Trophoblast cell (in vitro differentiated cells and primary cell): ENCODE measurements at regions not wholly inside any gene's neighbourhood (a gene's known extent, or its start where the extent isn't known, plus 50 kb on each side); places are given as distances from the start of the nearest gene placed in this dataset.

Experiments used
- DNase-seq, 2 donors: peaks; one replicate each; pipeline ENCODE4 v3.0.0-alpha.2; 2016
- H2AFZ ChIP-seq: 2 replicates; pipeline ENCODE4 v1.6.1; 2013; ENCODE audit warnings: low read length, moderate library complexity, mild to moderate bottlenecking; ENCODE audit not compliant: insufficient read depth, poor library complexity
- H2AK5ac ChIP-seq: 2 replicates; pipeline ENCODE4 v1.6.1; 2013; ENCODE audit warnings: mild to moderate bottlenecking, low read length
- H2BK120ac ChIP-seq: 2 replicates; pipeline ENCODE4 v1.6.1; 2013; ENCODE audit warnings: low read length, mild to moderate bottlenecking, moderate library complexity; ENCODE audit not compliant: insufficient read depth, poor library complexity
- H2BK12ac ChIP-seq: 2 replicates; pipeline ENCODE4 v1.6.1; 2013; ENCODE audit warnings: mild to moderate bottlenecking, low read length, moderate library complexity
- H2BK5ac ChIP-seq: 2 replicates; pipeline ENCODE4 v1.6.1; 2013; ENCODE audit warnings: low read length, low read depth, moderate library complexity, mild to moderate bottlenecking; ENCODE audit not compliant: poor library complexity
- H3K14ac ChIP-seq: 2 replicates; pipeline ENCODE4 v1.6.1; 2013; ENCODE audit warnings: mild to moderate bottlenecking, low read length
- H3K18ac ChIP-seq: 2 replicates; pipeline ENCODE4 v1.6.1; 2013; ENCODE audit warnings: mild to moderate bottlenecking, low read length
- H3K23ac ChIP-seq: 2 replicates; pipeline ENCODE4 v1.6.1; 2013; ENCODE audit warnings: low read length
- H3K27ac ChIP-seq: 2 replicates; pipeline ENCODE4 v1.5.1; 2013; ENCODE audit warnings: low read depth, mild to moderate bottlenecking, inconsistent platforms, low read length, moderate library complexity
- H3K27me3 ChIP-seq: 2 replicates; pipeline ENCODE4 v1.6.1; 2013; ENCODE audit warnings: inconsistent platforms, mild to moderate bottlenecking, low read length, moderate library complexity; ENCODE audit not compliant: insufficient read depth
- H3K36me3 ChIP-seq, 2 experiments: 1 replicate in 1 of 2; 2 replicates in 1 of 2; pipeline ENCODE4 v1.6.1; 2013; ENCODE audit warnings: low read length in 2 of 2, mild to moderate bottlenecking in 2 of 2, moderate library complexity in 1 of 2; ENCODE audit not compliant: insufficient read depth in 2 of 2, control insufficient read depth in 1 of 2
- H3K4ac ChIP-seq: 2 replicates; pipeline ENCODE4 v1.6.1; 2013; ENCODE audit warnings: low read depth, mild to moderate bottlenecking, low read length, moderate library complexity
- H3K4me1 ChIP-seq, 2 experiments: 1 replicate in 1 of 2; 2 replicates in 1 of 2; pipeline ENCODE4 v1.6.1; 2013; ENCODE audit warnings: low read length in 2 of 2, mild to moderate bottlenecking in 2 of 2, moderate library complexity in 1 of 2; ENCODE audit not compliant: insufficient read depth in 2 of 2, control insufficient read depth in 1 of 2
- H3K4me2 ChIP-seq: 2 replicates; pipeline ENCODE4 v1.6.1; 2013; ENCODE audit warnings: inconsistent platforms, mild to moderate bottlenecking, low read length, moderate library complexity
- H3K4me3 ChIP-seq: 2 replicates; pipeline ENCODE4 v1.5.1; 2013; ENCODE audit warnings: mild to moderate bottlenecking, low read depth, low read length, inconsistent platforms
- H3K79me1 ChIP-seq: one replicate; pipeline ENCODE4 v1.6.1; 2013; ENCODE audit warnings: low read length
- H3K79me2 ChIP-seq: 2 replicates; pipeline ENCODE4 v1.6.1; 2013; ENCODE audit warnings: low read length, mild to moderate bottlenecking; ENCODE audit not compliant: control insufficient read depth, insufficient read depth, poor library complexity
- H3K9ac ChIP-seq: 2 replicates; pipeline ENCODE4 v1.6.1; 2013; ENCODE audit warnings: mild to moderate bottlenecking, low read length
- H3K9me3 ChIP-seq: 2 replicates; pipeline ENCODE4 v1.6.1; 2013; ENCODE audit warnings: low read depth, mild to moderate bottlenecking, control low read depth, inconsistent platforms, low read length; ENCODE audit not compliant: insufficient read depth
- H4K12ac ChIP-seq: 2 replicates; pipeline ENCODE4 v1.6.1; 2013; ENCODE audit warnings: low read depth, mild to moderate bottlenecking, low read length, moderate library complexity
- H4K8ac ChIP-seq: 2 replicates; pipeline ENCODE4 v1.6.1; 2013; ENCODE audit warnings: low read depth, mild to moderate bottlenecking, low read length, moderate library complexity
- H4K91ac ChIP-seq: one replicate; pipeline ENCODE4 v1.6.1; 2013; ENCODE audit warnings: low read depth, mild to moderate bottlenecking, low read length, moderate library complexity
- WGBS: extraction: QIAGEN DNeasy Blood & Tissue Kit; methylation state at CpG from one replicate; pipeline ENCODE4 v1.1.7; 2013; ENCODE audit warnings: missing lambda C conversion rate; ENCODE audit not compliant: insufficient read length, insufficient coverage; ENCODE audit errors: extremely low coverage; 5-methylcytosine and 5-hydroxymethylcytosine counted together

DNA sequence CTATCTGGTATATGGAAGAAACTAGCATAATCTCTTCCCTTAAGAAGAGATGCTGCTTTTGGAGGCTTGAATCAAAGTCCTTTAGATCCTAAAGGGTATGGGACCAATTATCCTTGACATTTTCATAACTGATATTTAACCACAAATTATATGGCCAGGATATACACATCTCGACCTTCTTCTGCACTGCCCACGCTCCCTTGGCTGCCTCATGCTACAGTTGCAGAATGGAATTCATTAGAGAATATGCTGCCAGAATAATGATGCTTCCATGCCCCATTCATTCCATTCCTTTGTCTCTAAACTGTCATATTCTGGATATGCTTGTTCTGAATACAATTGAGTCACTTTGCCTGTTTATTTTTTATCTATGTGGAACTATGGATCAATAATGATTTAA lies 157.1 kb upstream of the PACRGL start:
- WGBS, result no CpG with 5 or more reads among the region's 2 CpGs
- H2AK5ac ChIP-seq, result no peak overlapping the region
- H2BK12ac ChIP-seq, result no peak overlapping the region
- H2BK120ac ChIP-seq, result no peak overlapping the region
- H3K79me1 ChIP-seq, result no peaks in the 10 kb centered on the region
- H3K4me3 ChIP-seq, result no peak overlapping the region
- H3K79me2 ChIP-seq, result no peaks in the 10 kb centered on the region
- H2AFZ ChIP-seq, result no peak overlapping the region
- H3K18ac ChIP-seq, result no peak overlapping the region
- no peaks in the 10 kb centered on the region for H3K36me3 ChIP-seq
- H3K23ac ChIP-seq, result no peak overlapping the region
- no peak for DNase-seq
- no peak overlapping the region for H3K4ac ChIP-seq
- H4K12ac ChIP-seq, result no peak overlapping the region
- H3K9me3 ChIP-seq, result no peaks in the 10 kb centered on the region
- H2BK5ac ChIP-seq, result no peak overlapping the region
- no peak overlapping the region for H3K9ac ChIP-seq
- H4K8ac ChIP-seq, result no peak overlapping the region
- no peak overlapping the region for H3K4me2 ChIP-seq
- H3K14ac ChIP-seq, result no peak overlapping the region
- no peaks in the 10 kb centered on the region for H3K27me3 ChIP-seq
- H3K4me1 ChIP-seq, result no peaks in the 10 kb centered on the region
- no peak overlapping the region for H4K91ac ChIP-seq
- no peak overlapping the region for H3K27ac ChIP-seq

DNA sequence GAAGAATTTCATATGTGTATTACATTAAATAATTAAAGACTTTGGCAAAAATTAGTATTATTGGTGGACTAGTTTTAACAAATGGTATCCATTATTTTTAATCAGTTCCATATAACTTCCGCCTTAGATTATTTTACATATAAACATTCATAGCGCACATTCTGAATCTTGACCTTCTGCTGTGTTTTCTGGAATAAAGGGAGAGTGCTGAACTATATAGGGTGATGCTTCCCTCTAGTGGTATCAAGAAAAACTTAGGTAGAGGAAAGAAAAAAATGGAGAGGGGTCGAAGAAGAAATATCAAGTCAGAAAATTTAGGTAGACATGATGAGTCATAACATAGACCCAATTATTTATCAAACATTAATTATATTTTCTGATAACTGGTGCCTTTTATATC lies 155.6 kb upstream of the PACRGL start:
- Histone ChIP-seq H4K91ac (no peak overlapping the region), H2BK5ac (no peak overlapping the region), H2BK120ac (no peak overlapping the region), H3K36me3 (no peaks in the 10 kb centered on the region), H3K79me1 (no peaks in the 10 kb centered on the region), H3K79me2 (no peaks in the 10 kb centered on the region), H4K8ac (no peak overlapping the region), H3K9me3 (no peaks in the 10 kb centered on the region), H2BK12ac (no peak overlapping the region), H3K4me1 (no peaks in the 10 kb centered on the region), H3K18ac (no peak overlapping the region), H3K4me3 (no peak overlapping the region), H2AFZ (no peak overlapping the region), H3K27me3 (no peaks in the 10 kb centered on the region), H3K23ac (no peak overlapping the region), H3K9ac (no peak overlapping the region), H3K27ac (no peak overlapping the region), H4K12ac (no peak overlapping the region), H3K4ac (no peak overlapping the region), H2AK5ac (no peak overlapping the region), H3K4me2 (no peak overlapping the region), H3K14ac (no peak overlapping the region)
- DNase-seq, result peak in 1 of 2 donors; percentile 38
- WGBS, result no CpG with 5 or more reads among the region's 3 CpGs

GRCh38 chr4:20552004-20552403 lies 148.3 kb upstream of the PACRGL start:
- H3K79me2 ChIP-seq, result no peaks in the 10 kb centered on the region

DNA sequence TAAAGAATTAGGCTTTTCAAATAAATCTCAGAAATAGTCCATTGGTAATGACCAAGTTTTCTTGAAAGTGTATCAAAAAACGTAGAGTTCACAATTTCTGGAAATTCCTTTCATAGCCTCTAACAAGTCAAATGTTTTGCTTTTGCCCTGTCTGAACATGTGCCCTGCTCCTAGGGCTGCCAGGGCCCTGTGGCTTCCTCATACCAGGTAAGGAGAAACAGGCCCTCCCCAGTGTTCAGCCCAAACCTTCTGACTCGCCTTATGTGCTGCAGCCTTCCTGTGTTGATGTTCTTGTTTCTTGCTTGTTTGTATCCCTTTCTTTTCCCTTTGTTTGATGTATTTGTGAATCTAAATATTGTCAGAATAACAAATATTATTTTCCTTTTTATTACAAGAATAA lies 146.1 kb upstream of the PACRGL start:
- no peak overlapping the region for H2BK5ac ChIP-seq

More at GRCh38 chr4:20552004-20552403, 148.3 kb upstream of the PACRGL start:
- Histone ChIP-seq H2BK12ac (no peak overlapping the region), H2BK120ac (no peak overlapping the region), H4K91ac (no peak overlapping the region), H3K36me3 (no peaks in the 10 kb centered on the region), H3K4me2 (no peak overlapping the region), H3K4me3 (no peak overlapping the region), H2AFZ (no peak overlapping the region), H4K8ac (no peak overlapping the region), H4K12ac (no peak overlapping the region), H2BK5ac (no peak overlapping the region), H3K4ac (no peak overlapping the region), H3K9me3 (no peaks in the 10 kb centered on the region), H3K18ac (no peak overlapping the region), H2AK5ac (no peak overlapping the region), H3K23ac (no peak overlapping the region), H3K9ac (no peak overlapping the region), H3K4me1 (no peaks in the 10 kb centered on the region), H3K27ac (no peak overlapping the region), H3K79me1 (no peaks in the 10 kb centered on the region), H3K27me3 (no peaks in the 10 kb centered on the region), H3K14ac (no peak overlapping the region)
- no CpG with 5 or more reads among the region's 5 CpGs for WGBS
- DNase-seq, result no peak

More for the DNA sequence above, 146.1 kb upstream of the PACRGL start:
- WGBS, result no CpG with 5 or more reads among the region's 2 CpGs
- Histone ChIP-seq H2AK5ac (no peak overlapping the region), H3K4ac (no peak overlapping the region), H3K14ac (no peak overlapping the region), H2AFZ (no peak overlapping the region), H3K79me2 (no peaks in the 10 kb centered on the region), H3K4me2 (no peak overlapping the region), H3K9me3 (no peaks in the 10 kb centered on the region), H3K23ac (no peak overlapping the region), H3K9ac (no peak overlapping the region), H4K8ac (no peak overlapping the region), H3K27ac (no peak overlapping the region), H4K12ac (no peak overlapping the region), H3K18ac (no peak overlapping the region), H3K4me1 (no peaks in the 10 kb centered on the region), H3K79me1 (no peaks in the 10 kb centered on the region), H3K4me3 (no peak overlapping the region), H3K36me3 (no peaks in the 10 kb centered on the region), H2BK120ac (no peak overlapping the region), H3K27me3 (no peaks in the 10 kb centered on the region), H2BK12ac (no peak overlapping the region), H4K91ac (no peak overlapping the region)
- DNase-seq, result no peak
